ENCODE measurements at regions not wholly inside any gene's neighbourhood (a gene's known extent, or its start where the extent isn't known, plus 50 kb on each side); places are given as distances from the start of the nearest gene placed in this dataset.

- TF ChIP-seq ESRRA (IDR thresholded peaks at IDR 0.05; ENCODE audit: borderline replicate concordance, low read length) (no peak), CHD2 (IDR thresholded peaks at IDR 0.05; ENCODE audit: low read length, partially characterized antibody) (no peak)
These were observed 147.6 kb downstream of the KLF13 start (continued) for GRCh38 chr15:31474059-31474868.

- DNase-seq (ENCODE audit: low read depth in 1 of 2, low spot score in 1 of 2) (no peak), ATAC-seq (no peak), FAIRE-seq (no peak)
- no peak for TF ChIP-seq SREBF2 (IDR thresholded peaks at IDR 0.05)
- TF ChIP-seq EP300 (IDR thresholded peaks at IDR 0.05) = no peak
- no peak for TF ChIP-seq KDM1A (IDR thresholded peaks at IDR 0.05; ENCODE audit: low read depth)
- TF ChIP-seq FOXS1 (CRISPR knock-in tag; IDR thresholded peaks at IDR 0.05) = no peak
- POLR2A ChIA-PET = no interaction called here
- H3K4me1 ChIP-seq = peaks cover 8% of the 10 kb centered on the region; the same call in 2 of the 3 replicates
- no peaks in the 10 kb centered on the region for H3K9me3 ChIP-seq
- no peak overlapping the region for H3K4me3 ChIP-seq
- H3K4me2 ChIP-seq = no peak overlapping the region
- H3K27ac ChIP-seq = no peak overlapping the region
- 56% methylated on average over 7 of the region's 7 CpGs for WGBS (ENCODE audit: missing lambda C conversion rate)
- CTCF ChIA-PET = interaction anchor here (1.6 to 13.3 kb wide), 2 partner anchors 12 to 41 kb away, joined by 5 to 162 read pairs; no protein-coding TSS in a partner anchor
These were observed 149.7 kb downstream of the KLF13 start for GRCh38 chr15:31476236-31476810.

DNA sequence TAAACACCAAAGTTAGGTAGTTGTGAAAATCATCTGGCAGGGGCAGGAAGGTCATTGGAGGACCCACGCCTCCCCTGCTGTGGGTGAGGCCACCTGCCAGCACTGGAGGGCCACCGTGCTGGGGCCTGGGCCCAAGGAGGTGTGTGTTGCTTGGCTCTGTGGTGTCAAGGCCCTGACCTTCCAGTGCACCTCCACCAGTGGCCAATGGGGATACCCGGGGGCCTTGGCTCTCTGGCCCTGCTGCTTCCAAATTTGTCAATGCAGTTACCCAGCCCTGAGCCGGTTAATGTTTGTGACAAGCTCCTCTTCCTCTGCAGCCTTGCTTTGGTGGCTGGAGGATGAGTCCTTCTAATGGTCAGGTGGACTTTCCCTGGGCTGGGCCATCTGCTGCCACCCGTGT is 150.2 kb downstream of the KLF13 start:
- no peak for ATAC-seq
- Histone ChIP-seq H3K4me1 (peaks cover 2% of the 10 kb centered on the region; the same call in 2 of the 3 replicates), H3K4me2 (no peak overlapping the region), H3K27ac (no peak overlapping the region), H3K9me3 (no peaks in the 10 kb centered on the region), H3K4me3 (no peak overlapping the region)
- DNase-seq (ENCODE audit: low read depth in 1 of 2, low spot score in 1 of 2) = no peak
- CTCF ChIA-PET = interaction anchor here (0.8 to 13.3 kb wide), 3 partner anchors 12 to 42 kb away, joined by 3 to 162 read pairs (median 5); no protein-coding TSS in a partner anchor
- POLR2A ChIA-PET = no interaction called here
- no peak for FAIRE-seq
- WGBS (ENCODE audit: missing lambda C conversion rate) = 50% methylated on average over 5 of the region's 5 CpGs
- TF ChIP-seq EHF (CRISPR knock-in tag; IDR thresholded peaks at IDR 0.05) (no peak), HOXA7 (CRISPR knock-in tag; IDR thresholded peaks at IDR 0.05) (no peak), HOXB13 (CRISPR knock-in tag; IDR thresholded peaks at IDR 0.05; ENCODE audit: low read depth) (no peak)

GRCh38 chr15:31477301-31477700 is 150.7 kb downstream of the KLF13 start:
- 83% methylated on average over 4 of the region's 4 CpGs for WGBS (ENCODE audit: missing lambda C conversion rate)
- no peaks in the 10 kb centered on the region for H3K9me3 ChIP-seq
- FAIRE-seq = no peak
- ChIA-PET CTCF (interaction anchor here (0.8 to 13.3 kb wide), 3 partner anchors 11 to 42 kb away, joined by 3 to 162 read pairs (median 5); no protein-coding TSS in a partner anchor), POLR2A (no interaction called here)
- no peaks in the 10 kb centered on the region; the same call in 2 of the 3 replicates for H3K4me1 ChIP-seq
- DNase-seq (ENCODE audit: low read depth in 1 of 2, low spot score in 1 of 2) = no peak
- no peak for TF ChIP-seq MAZ (IDR thresholded peaks at IDR 0.05; ENCODE audit: borderline replicate concordance, low read depth, low read length)
- no peak for TF ChIP-seq USF2 (IDR thresholded peaks at IDR 0.05)
- TF ChIP-seq, protein P1, sequence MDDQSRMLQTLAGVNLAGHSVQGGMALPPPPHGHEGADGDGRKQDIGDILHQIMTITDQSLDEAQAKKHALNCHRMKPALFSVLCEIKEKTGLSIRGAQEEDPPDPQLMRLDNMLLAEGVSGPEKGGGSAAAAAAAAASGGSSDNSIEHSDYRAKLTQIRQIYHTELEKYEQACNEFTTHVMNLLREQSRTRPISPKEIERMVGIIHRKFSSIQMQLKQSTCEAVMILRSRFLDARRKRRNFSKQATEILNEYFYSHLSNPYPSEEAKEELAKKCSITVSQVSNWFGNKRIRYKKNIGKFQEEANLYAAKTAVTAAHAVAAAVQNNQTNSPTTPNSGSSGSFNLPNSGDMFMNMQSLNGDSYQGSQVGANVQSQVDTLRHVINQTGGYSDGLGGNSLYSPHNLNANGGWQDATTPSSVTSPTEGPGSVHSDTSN (IDR thresholded peaks at IDR 0.05) = no peak
- TF ChIP-seq FOXS1 (CRISPR knock-in tag; IDR thresholded peaks at IDR 0.05) = no peak
- TF ChIP-seq EP300 (IDR thresholded peaks at IDR 0.05) = no peak
- TF ChIP-seq POLR2AphosphoS2 (conservative IDR thresholded peaks at IDR 0.05; ENCODE audit: low read length) = no peak
- no peak for TF ChIP-seq ZNF302 (CRISPR knock-in tag; IDR thresholded peaks at IDR 0.05)
- TF ChIP-seq, protein P2, sequence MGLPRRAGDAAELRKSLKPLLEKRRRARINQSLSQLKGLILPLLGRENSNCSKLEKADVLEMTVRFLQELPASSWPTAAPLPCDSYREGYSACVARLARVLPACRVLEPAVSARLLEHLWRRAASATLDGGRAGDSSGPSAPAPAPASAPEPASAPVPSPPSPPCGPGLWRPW (IDR thresholded peaks at IDR 0.05) = no peak
- no peak for TF ChIP-seq FOSL2 (IDR thresholded peaks at IDR 0.05)
- TF ChIP-seq FOSL2 (CRISPR knock-in tag; IDR thresholded peaks at IDR 0.05) = no peak
- TF ChIP-seq KDM5A (IDR thresholded peaks at IDR 0.05) = no peak
- TF ChIP-seq CBX8 (IDR thresholded peaks at IDR 0.05) = no peak
- TF ChIP-seq ZFP36 (IDR thresholded peaks at IDR 0.05; ENCODE audit: borderline replicate concordance, partially characterized antibody) = no peak
- TF ChIP-seq FOSB (CRISPR knock-in tag; IDR thresholded peaks at IDR 0.05) = no peak
- TF ChIP-seq RCOR1 (IDR thresholded peaks at IDR 0.05; ENCODE audit: low read depth, low read length) = no peak
- TF ChIP-seq MAX (IDR thresholded peaks at IDR 0.05) = no peak
- no peak for TF ChIP-seq EHMT2 (IDR thresholded peaks at IDR 0.05; ENCODE audit: low read depth)
- no peak for TF ChIP-seq RNF2 (IDR thresholded peaks at IDR 0.05; ENCODE audit: borderline replicate concordance, low read depth)
- no peak overlapping the region for H3K27ac ChIP-seq
- no peak overlapping the region for H3K4me2 ChIP-seq
- no peak overlapping the region for H3K4me3 ChIP-seq
- ATAC-seq = no peak

All from A549 (cell line).